ENCODE measurements at regions not wholly inside any gene's neighbourhood (a gene's known extent, or its start where the extent isn't known, plus 50 kb on each side); places are given as distances from the start of the nearest gene placed in this dataset.
"Not testable (repeated sequence)": the region's sequence is repeated elsewhere in the genome, so short reads cannot be mapped to it uniquely, and the experiment has no call there.

- DNase-seq (ENCODE audit: low spot score) = no peak
Measured at GRCh38 chr16:16938009-16938408, 532.8 kb downstream of the XYLT1 start.

DNA sequence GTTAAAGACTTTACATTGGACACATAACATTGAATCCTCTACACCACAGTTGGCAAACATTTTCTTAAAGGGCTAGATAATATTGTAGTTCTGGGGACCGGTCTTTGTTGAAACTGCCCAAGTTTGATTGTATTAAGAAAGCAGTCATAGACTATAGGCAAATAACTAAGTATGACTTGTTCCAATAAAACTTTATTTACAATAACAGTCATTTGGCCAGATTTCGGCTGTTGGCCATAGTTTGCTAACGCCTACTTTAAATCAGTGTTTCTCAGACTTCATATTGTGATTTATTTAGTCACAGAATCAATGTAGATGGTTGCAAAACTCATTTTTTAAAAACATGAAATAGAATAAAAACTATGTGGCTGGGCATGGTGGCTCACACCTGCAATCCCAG lies 531.8 kb downstream of the XYLT1 start:
- no peak for DNase-seq (ENCODE audit: low spot score)

GRCh38 chr16:16940351-16940750 lies 530.4 kb downstream of the XYLT1 start:
- DNase-seq (ENCODE audit: low spot score) = no peak

DNA sequence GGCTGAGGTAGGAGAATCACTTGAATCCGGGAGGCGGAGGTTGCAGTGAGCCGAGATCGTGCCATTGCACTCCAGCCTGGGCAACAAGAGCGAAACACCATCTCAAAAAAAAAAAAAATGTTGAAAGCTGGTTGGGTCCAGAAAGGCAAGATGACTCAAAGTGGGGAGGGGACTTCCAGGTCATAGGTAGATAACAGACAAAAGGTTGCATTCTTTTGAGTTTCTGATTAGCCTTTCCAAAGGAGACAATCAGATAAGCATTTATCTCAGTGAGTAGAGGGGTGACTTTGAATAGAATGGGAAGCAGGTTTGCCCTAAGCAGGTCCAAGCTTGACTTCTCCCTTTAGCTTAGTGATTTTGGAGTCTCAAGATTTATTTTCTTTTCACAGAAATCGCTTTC lies 527.9 kb downstream of the XYLT1 start:
- DNase-seq (ENCODE audit: low spot score) = not testable (repeated sequence)

GRCh38 chr16:16945207-16945606 lies 525.6 kb downstream of the XYLT1 start:
- DNase-seq (ENCODE audit: low spot score) = no peak

GRCh38 chr16:16956376-16956775 lies 514.4 kb downstream of the XYLT1 start:
- DNase-seq (ENCODE audit: low spot score) = no peak

GRCh38 chr16:16960785-16961184 lies 510.0 kb downstream of the XYLT1 start:
- no peak for DNase-seq (ENCODE audit: low spot score)

DNA sequence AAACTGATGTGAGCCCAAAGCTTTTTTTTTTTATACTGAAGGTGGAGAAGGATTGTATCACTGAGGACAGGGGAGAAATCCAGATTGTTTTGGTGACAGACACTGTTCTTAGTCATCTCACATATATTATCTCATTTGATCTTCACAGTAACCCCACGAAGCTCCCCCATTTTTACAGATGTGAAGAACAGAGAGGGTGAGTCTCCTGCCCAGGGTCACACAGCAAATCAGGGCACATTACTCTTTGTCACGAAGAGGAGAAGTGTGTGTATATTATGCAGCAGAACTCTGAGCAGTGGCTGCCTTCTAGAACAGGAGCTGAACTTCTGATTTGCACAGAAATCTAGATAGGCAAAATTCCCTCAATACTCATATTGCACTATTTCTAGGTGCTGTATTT lies 504.3 kb downstream of the XYLT1 start:
- no peak for DNase-seq (ENCODE audit: low spot score)

GRCh38 chr16:16971042-16971441 lies 499.7 kb downstream of the XYLT1 start:
- DNase-seq (ENCODE audit: low spot score) = no peak

DNA sequence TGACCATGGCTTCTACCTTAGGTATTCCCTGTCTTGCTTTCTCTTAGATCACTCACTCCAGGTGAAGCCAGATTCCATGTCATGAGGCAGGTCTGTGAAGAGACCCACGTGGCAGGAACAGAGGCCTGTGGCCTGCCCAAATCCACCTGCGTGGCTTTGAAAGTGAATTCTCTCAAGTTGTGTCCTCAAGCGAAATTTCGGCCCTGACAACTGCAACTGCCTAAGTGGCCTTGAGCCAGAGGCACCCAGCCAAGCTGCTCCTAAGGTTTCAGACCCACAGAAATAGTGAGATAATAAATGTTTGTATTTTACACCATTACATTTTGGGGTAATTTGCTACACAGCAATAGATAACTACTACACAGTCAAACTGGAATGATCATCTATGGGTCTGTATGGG lies 497.9 kb downstream of the XYLT1 start:
- DNase-seq (ENCODE audit: low spot score) = no peak

DNA sequence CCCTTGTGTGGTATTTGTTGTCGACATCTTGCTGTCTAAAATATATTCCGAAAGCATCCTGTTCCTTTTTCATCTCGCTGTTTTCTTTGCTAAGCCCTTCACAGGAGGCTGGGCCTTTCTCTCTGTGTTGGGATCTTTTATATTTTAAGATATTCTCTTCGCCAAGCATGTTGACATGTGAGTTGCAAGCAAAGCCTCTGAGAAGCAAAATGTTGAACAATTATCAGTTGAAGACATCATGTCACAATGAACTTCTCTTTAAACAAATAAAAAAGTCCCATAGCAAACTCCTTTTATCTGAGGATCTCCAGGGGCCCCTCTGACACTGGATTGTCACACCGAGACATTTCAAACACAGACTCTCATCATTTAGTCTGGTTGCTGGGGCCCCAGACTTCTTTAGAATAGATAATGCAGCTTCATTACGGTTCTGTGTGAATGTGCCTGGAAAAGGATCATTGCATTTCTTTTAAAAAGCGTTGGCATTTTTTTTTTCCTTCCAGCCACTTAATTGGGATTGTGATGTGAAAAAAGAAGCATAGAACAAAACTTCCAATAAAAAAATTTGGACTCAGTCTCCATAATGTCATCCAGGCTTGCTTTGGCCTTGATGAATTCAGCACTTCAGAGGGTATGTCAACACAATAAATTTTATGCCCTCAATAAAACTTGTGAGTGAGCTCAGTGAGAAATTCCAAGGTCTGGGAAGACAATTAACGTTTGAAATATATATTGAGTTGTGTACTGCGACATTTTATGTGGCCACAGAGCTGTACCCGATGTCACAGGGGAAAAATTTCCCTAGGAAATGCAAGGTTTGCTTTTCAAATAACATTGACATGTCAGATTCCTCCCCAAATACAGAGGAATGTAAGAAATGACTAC lies 496.8 kb downstream of the XYLT1 start:
- DNase-seq (ENCODE audit: low spot score) = no peak

DNA sequence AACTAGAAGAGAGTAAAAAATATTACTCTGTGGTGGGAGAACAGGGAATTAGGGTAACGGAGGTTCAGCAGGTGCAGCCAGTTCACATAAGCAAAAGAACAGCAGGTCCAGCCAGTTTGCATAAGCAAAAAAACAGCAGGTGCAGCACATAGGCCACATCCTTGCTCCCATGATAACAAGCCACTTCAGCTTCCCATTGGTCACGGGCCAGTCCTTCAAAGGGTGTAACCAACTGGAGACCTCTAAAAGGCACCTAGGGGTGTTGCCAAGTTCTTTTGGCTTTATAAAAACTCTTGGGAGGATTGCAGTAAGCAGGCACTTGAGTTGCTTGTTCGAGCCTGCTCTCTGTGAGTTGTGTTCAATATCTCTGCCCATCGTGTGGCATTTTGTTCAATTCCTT lies 488.1 kb downstream of the XYLT1 start:
- DNase-seq (ENCODE audit: low spot score) = no peak

- DNase-seq (ENCODE audit: low spot score) = no peak
Measured at GRCh38 chr16:16983582-16983981, 487.2 kb downstream of the XYLT1 start.

DNA sequence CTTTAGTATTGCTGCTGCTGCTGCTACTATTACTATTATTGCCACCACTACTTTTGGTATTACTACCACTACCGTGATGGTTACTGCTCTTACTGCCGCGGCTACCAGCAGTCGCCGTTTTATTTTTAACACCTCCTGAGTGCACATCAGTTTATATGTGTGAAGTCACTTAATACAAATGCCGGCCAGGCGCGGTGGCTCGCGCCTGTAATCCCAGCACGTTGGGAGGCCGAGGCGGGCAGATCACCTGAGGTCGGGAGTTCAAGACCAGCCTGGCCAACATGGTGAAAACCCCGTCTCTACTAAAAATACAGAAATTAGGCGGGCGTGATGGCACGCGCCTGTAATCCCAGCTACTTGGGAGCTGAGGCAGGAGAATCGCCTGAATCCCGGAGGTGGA lies 486.7 kb downstream of the XYLT1 start:
- not testable (repeated sequence) for DNase-seq (ENCODE audit: low spot score)

- DNase-seq (ENCODE audit: low spot score) = no peak
Measured at GRCh38 chr16:16985707-16986106, 485.1 kb downstream of the XYLT1 start.

DNA sequence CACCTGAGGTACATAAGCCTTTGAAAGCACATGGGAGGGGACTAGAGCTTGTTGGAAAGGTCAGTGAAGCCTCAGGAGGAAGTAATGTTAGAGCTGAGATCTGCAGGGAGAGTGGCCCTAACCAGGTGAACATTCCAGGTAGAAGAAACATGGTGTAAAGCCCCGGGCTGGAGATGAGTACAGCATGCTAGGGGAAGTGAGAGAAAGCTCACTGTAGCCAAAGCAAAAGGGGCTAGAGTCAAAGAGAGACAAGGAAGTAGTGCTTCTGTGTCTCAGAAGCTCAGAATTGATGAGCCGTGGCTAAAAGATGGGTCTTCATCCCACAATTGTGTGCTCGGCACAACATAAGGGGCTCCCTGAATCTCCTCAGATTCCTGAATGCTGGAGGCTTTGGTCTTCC lies 481.8 kb downstream of the XYLT1 start:
- DNase-seq (ENCODE audit: low spot score) = no peak

DNA sequence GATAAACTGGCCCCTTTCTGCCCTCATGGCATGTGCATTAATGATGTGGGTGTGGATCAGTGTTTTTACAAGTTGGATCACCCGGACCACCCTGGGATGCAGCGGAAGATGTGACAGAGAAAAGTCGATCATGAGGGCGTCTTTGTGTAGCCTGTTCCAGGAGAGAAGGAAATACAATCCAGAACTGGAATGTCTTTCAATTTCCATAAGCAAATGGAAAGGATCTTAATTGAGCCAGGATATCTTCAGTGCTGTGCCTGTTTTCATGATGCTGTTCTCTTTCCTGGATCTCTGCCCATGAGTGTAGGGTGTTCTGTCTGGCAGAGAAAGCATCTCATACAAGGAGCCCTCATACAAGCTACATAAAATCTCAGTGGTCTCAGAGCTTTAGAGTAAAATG lies 481.4 kb downstream of the XYLT1 start:
- no peak for DNase-seq (ENCODE audit: low spot score)

- no peak for DNase-seq (ENCODE audit: low spot score)
Measured at GRCh38 chr16:16991711-16992110, 479.0 kb downstream of the XYLT1 start.

DNA sequence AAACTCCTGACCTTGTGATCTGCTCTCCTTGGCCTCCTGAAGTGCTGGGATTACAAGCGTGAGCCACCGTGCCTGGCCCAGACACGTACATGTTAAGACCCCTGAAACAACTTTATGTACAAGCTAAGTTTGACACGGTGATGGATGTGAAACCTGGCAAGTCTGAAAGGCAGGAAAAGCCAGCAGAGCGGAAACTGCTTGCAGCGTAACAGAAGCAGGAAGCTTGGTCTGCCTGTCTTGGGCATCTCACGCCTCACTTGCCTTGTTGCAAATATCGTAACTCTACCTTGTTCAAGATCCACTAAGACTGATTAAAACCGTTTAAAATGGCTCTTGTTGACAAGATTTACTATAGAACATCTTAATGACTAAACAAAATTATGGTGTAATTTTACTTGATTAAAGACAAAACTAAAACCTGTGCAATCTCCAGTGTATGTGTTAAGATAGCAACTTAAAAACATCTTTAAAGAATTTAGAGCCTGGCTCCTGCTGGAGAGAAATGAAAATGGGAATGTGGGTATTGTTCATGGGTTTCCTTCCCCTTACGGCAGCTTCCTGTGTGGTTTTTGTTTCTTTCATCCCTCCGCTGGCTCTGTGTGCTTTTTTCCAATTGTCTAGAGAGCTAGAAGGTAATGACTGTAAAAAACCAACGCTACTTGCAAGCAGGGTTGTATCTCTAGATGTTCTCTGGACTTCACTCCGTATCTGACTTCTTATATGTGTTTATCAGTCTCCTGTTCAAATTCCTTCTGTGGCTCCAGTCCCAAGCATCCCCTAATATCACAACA lies 477.6 kb downstream of the XYLT1 start:
- no peak for DNase-seq (ENCODE audit: low spot score)

DNA sequence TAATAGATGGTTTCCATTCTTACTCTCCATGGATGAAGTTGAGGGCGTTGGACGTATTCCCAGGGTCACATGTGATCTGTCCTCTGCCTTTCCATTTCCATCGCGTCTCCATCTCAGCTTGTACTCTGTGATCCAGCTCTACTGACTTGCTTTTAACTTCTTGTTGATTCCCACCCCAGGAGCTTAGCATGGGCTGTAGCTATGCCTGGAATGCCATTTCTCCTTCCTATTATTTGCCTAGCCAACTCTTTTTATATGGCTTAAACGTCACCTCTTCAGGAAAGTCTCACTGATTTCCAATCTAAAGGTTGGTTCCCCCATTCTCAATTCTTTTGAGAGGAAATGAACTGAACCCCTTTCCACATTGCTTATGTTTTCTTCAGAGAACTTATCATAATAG lies 475.9 kb downstream of the XYLT1 start:
- DNase-seq (ENCODE audit: low spot score) = no peak

GRCh38 chr16:16996827-16997226 lies 473.9 kb downstream of the XYLT1 start:
- no peak for DNase-seq (ENCODE audit: low spot score)

GRCh38 chr16:16997349-16997748 lies 473.4 kb downstream of the XYLT1 start:
- no peak for DNase-seq (ENCODE audit: low spot score)

DNA sequence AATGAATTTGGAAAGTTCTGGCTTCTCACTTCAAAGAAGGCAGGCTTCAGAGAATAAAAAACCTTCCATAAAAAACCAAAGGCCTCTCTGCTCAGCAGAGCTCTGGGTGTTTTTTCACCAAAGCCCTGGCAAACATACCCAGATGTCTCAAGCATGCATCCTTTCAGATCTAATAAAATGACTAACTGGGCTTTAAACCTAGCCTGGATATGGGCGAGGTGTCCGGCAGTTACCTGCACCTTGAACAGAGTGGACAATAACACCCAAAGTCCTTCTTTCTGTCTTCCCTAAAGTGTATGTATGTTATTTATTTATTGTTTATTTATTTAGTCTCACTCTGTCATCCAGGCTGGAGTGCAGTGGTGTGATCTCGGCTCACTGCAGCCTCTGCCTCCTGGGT lies 469.3 kb downstream of the XYLT1 start:
- DNase-seq (ENCODE audit: low spot score) = no peak

Data from hepatic stellate cell (primary cell).